ENCODE measurements at regions not wholly inside any gene's neighbourhood (a gene's known extent, or its start where the extent isn't known, plus 50 kb on each side); places are given as distances from the start of the nearest gene placed in this dataset.

GRCh38 chr1:58859769-58860485 lies 76.1 kb upstream of the JUN start:
- ATAC-seq (peak; percentile 13), DNase-seq (no peak)
- Histone ChIP-seq H3K27ac (no peak overlapping the region), H3K4me3 (no peak overlapping the region), H3K27me3 (no peaks in the 10 kb centered on the region), H3K4me1 (peaks cover 2% of the 10 kb centered on the region), H3K36me3 (no peaks in the 10 kb centered on the region), H3K9me3 (no peaks in the 10 kb centered on the region)
- no peak for TF ChIP-seq CTCF (IDR thresholded peaks at IDR 0.05)
- intact Hi-C loops (cut with DNase I), result no loop called here

GRCh38 chr1:58861076-58861475 lies 77.2 kb upstream of the JUN start:
- H3K27ac ChIP-seq, result no peak overlapping the region
- no peaks in the 10 kb centered on the region for H3K36me3 ChIP-seq
- no peaks in the 10 kb centered on the region for H3K9me3 ChIP-seq
- no peaks in the 10 kb centered on the region for H3K4me1 ChIP-seq
- DNase-seq (no peak), ATAC-seq (no peak)
- H3K4me3 ChIP-seq, result no peak overlapping the region
- intact Hi-C loops (cut with DNase I), result no loop called here
- H3K27me3 ChIP-seq, result no peaks in the 10 kb centered on the region
- TF ChIP-seq CTCF (IDR thresholded peaks at IDR 0.05), result no peak

DNA sequence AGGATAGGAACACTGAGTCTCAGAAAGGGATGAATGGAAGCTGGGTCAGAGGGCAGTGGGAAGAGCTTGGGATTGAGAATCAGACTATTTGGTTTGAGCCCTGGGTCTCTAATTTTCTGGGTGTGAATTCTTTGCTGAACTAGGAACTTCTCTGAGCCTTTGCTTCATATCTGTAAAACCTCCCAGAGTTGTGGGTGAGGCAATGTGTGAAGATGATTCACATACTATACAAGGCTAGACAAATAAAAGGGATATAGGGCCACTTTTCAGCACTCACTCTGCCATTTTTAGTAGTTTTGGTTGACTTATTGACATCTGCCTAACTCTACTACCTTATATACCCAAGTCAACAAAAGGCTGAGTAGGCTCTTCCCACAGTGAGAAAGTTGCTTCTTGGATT lies 77.7 kb upstream of the JUN start:
- intact Hi-C loops (cut with DNase I), result no loop called here
- no peak for TF ChIP-seq CTCF (IDR thresholded peaks at IDR 0.05)
- Histone ChIP-seq H3K9me3 (no peaks in the 10 kb centered on the region), H3K4me1 (no peaks in the 10 kb centered on the region), H3K36me3 (no peaks in the 10 kb centered on the region), H3K27ac (no peak overlapping the region), H3K27me3 (no peaks in the 10 kb centered on the region), H3K4me3 (no peak overlapping the region)
- no peak for ATAC-seq
- no peak for DNase-seq

GRCh38 chr1:58862728-58863385 lies 79.0 kb upstream of the JUN start:
- Histone ChIP-seq H3K27ac (no peak overlapping the region), H3K9me3 (no peaks in the 10 kb centered on the region), H3K4me1 (no peaks in the 10 kb centered on the region), H3K4me3 (no peak overlapping the region), H3K36me3 (no peaks in the 10 kb centered on the region), H3K27me3 (no peaks in the 10 kb centered on the region)
- DNase-seq (no peak), ATAC-seq (no peak)
- intact Hi-C loops (cut with DNase I), result no loop called here
- TF ChIP-seq CTCF (IDR thresholded peaks at IDR 0.05), result no peak

DNA sequence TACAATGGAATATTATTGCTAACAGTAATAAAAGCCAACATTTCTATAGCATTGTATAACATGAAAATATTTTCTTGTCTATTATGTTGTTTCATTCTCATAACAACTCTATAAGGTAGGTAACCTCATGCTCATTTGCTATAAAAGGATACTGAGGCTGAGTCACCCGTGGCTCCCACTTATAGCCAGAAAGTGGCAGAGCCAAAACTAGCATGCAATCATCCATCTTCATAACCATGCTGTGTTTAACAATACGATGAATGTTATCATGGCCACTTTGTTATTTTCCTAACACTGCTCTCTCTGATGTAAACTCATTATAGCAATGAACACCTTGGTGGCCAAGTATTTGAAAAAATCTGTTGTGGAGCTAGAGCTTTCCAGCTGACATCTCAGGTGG lies 80.8 kb upstream of the JUN start:
- DNase-seq, result no peak
- ATAC-seq, result no peak
- Histone ChIP-seq H3K9me3 (no peaks in the 10 kb centered on the region), H3K27me3 (no peaks in the 10 kb centered on the region), H3K4me1 (no peaks in the 10 kb centered on the region), H3K36me3 (no peaks in the 10 kb centered on the region), H3K4me3 (no peak overlapping the region), H3K27ac (no peak overlapping the region)
- TF ChIP-seq CTCF (IDR thresholded peaks at IDR 0.05), result no peak
- intact Hi-C loops (cut with DNase I), result no loop called here
